ENCODE measurements at regions not wholly inside any gene's neighbourhood (a gene's known extent, or its start where the extent isn't known, plus 50 kb on each side); places are given as distances from the start of the nearest gene placed in this dataset.
"Not testable (repeated sequence)": the region's sequence is repeated elsewhere in the genome, so short reads cannot be mapped to it uniquely, and the experiment has no call there.

DNA sequence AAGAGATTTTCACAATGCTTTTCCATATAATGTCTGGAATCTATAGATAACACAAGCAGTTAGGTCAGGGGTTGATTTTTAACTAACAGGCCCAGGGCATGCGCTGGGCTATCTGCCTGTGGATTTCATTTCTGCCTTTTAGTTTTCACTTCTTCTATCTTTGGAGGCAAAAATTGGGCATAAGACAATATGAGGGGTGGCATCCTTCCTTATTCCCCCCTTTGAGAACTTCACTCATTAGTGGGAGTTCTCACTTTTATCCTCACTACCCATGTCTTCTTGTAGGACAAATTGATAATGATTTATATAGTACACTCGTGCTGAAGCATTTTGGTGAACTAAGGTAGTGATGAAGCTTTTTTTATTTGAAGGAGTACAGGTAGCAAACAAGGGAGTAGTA lies 2155.5 kb downstream of the TP53TG3F start:
- TF ChIP-seq, protein P1, sequence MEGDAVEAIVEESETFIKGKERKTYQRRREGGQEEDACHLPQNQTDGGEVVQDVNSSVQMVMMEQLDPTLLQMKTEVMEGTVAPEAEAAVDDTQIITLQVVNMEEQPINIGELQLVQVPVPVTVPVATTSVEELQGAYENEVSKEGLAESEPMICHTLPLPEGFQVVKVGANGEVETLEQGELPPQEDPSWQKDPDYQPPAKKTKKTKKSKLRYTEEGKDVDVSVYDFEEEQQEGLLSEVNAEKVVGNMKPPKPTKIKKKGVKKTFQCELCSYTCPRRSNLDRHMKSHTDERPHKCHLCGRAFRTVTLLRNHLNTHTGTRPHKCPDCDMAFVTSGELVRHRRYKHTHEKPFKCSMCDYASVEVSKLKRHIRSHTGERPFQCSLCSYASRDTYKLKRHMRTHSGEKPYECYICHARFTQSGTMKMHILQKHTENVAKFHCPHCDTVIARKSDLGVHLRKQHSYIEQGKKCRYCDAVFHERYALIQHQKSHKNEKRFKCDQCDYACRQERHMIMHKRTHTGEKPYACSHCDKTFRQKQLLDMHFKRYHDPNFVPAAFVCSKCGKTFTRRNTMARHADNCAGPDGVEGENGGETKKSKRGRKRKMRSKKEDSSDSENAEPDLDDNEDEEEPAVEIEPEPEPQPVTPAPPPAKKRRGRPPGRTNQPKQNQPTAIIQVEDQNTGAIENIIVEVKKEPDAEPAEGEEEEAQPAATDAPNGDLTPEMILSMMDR (IDR thresholded peaks at IDR 0.05; ENCODE audit: low read depth, low read length) = not testable (repeated sequence)
- not testable (repeated sequence) for TF ChIP-seq POLR2A (IDR thresholded peaks at IDR 0.05; ENCODE audit: extremely low read depth, insufficient read length); MYC (IDR thresholded peaks at IDR 0.05; ENCODE audit: low read depth, low read length)

Measured in NB4 (cell line).